NCI-H187 (cell line): ENCODE measurements at regions not wholly inside any gene's neighbourhood (a gene's known extent, or its start where the extent isn't known, plus 50 kb on each side); places are given as distances from the start of the nearest gene placed in this dataset.

Experiments
- DNase-seq, 2 experiments: peaks; one replicate each; lab custom pipeline; 2025; lab: John Stamatoyannopoulos, UW

DNA sequence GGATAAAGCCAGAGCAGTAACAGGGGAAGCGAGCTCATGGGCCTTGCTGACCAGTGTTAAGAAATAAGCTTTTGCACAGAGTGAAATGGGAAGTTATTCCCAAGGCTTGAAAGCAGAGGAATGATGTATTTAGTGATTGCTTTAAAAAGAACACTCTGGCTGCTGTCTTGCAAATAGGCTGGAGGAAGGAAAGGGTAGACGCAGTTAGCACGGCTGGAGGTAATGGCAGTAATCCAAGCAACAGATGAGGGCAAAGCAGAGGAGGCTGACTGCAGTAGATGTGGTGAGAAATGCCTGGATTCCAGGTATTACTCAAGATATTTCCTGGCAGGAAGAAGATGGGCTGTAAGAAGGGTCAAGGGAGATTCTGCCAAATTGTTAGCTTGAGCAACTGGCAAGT, 1342.3 kb upstream of the AGA start:
- no peak for DNase-seq

DNA sequence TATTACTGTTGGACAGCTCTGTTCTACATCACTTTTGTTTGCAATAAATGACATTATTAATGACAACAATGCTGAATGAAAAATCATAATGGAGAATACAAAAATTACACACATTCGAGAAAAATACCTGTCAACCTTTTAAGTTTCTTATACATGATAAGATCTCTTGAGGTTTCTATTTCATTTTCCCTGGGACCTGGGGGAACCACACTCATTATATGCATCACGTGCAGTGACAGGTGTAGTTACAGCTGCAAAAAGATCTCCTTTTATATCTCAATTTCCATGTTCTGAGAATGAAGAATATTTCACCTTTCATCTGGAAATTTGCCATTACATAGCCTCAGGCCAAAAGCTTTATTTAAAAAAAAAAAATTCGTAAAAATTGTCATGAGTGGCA, 1347.0 kb upstream of the AGA start:
- no peak for DNase-seq

DNA sequence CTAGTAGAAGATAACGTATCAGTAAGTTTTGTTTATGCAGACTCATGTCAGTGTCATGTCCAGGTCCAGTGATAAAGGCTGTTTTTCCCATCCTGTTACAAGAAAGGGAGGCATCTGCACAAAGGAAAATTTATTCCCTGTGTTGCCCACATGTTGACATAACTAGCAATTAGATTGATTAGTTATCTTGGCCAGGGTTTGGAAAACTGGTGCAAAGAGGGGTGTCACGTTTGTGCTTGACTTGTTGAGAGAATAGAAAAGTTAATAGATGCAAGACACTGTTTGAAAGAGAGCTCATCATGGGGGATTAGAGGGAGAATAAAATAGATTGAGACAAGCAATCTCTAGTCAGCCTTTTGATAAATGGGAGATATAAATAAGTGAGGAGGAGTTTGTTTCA, 1357.0 kb upstream of the AGA start:
- DNase-seq, result no peak

DNA sequence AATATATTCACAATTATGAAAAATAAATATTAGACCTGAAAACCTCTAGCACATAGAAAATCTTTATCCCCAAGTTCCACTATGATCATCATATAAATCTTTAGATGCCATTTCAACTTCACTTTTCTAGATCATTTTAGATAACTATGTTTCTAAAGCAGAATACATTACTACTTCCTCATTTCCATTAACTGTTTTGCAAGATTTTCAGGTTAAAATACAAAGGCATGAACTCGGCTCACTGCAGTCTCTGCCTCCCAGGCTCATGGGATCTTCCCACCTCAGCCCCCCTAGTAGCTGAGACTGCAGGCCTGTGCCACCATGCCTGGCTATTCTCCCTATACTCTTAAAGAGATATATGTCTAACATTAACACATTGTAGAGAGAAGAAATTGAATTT, 1365.9 kb upstream of the AGA start:
- no peak for DNase-seq

DNA sequence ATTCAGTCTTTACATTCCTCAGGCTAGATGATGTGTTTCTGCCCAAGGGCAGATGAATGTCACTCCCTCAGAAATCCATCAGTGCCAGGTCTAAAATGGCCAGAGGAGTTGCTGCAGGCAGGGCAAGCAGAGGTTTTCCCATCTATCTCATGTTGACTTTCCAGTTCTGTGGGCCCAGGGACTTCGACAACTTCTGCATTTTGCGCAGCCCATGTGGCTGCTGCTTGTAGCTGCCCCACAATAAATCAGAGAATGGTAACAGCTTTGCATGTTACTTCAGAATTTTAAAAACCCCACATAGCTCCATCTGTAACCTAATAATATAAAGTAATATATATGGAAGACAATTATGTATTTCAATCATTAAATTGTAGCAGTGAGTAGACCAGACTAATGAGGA, 1367.7 kb upstream of the AGA start:
- DNase-seq, result no peak

DNA sequence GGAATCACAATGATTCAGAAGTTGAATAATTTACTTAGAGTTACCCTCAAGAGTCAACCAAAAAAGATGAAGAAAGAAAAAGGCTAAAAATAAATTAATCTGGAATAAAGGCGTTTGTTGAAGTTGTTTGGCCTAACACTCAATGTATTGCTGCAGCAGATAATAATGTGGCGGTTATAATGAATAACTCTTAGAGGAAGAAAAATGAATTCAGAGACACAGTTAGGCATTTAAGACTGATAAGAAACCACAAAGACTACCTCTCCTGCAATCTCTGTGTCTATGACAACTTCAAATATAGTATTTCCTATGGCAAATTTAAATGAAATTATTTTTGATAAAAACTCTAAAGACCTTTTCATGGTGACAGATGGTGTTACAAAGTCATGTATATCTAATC, 1369.1 kb upstream of the AGA start:
- DNase-seq, result no peak

DNA sequence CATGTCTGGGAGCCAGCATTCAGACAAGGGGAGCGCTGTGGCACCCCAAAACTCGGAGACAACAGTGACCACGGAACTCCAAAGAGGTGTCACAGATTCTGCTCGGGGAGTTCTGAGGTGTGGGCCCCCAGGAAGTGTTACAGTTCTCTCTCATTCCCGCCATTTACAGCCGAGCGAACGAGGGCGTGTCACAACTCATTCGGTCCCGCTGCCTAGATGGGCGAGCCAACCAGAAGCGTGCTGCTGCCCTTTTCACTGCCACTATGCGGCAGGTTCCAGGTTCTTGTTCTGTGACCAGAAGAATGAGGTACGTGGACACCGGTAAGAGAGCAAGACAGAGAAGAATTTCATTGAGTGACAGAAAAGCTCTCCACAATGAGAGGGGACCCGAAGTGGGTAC, 1370.6 kb upstream of the AGA start:
- DNase-seq, result no peak

DNA sequence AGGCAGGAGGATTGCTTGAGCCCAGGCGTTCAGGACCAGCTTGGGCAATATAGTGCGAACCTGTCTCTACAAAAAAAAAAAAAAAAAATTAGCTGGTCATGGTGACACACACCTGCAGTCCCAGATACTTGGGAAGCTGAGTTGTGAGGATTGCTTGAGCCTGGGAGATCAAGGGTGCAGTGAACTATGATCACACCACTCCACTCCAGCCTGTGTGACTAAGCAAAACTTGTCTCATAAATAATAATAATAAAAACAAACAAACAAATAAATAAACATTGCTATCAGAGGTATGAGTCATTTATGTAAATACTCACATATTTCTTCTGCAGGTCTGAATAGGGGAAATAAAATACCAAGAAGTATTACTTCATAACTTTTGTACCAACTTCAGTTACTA, 1372.7 kb upstream of the AGA start:
- DNase-seq, result no peak

DNA sequence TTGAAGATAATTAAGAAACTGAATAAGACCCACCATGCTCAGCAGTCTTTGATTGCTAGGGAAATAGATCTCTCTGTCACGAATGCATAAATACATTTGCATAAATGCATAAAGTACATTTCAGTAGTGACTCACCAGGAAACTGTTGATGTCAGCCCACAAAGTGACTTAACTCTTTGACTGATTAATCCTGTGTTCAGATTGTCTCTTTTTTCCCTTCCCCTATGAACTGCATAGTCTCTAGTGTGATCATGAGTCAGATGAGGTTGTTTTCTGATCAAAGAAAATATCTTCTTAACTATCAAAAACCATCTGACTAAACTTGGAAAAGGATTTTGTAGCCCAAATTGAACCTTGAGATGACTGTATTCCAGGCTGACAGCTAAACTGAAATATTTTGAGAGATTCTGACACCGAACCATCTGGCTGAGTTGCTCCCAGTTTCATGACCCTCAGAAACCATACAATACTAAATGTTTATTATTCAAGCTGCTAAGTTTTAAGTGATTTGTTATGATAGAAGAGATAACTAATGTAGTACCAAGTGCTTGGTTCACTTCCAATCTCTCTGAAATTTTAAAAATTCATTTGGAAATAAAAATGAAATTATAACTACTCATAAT, 1381.5 kb upstream of the AGA start:
- no peak for DNase-seq

DNA sequence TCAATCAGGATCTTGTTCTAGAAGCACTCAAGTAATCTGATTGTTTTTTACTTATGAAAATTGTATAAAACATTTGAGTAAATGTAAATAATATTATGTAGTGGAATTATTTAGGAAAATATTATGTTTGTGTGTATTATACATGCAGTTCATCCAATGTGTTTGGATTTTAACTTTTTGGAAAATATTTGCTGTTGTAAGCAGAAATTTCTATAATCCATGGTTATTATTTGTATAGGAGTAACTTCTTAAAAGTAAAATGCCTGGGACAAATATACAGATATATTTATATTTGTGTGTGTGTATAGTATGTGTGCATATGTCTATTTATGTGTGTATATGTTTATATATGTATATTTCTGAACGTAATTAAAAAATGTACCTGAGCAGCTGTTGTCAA, 1394.6 kb upstream of the AGA start:
- no peak for DNase-seq

DNA sequence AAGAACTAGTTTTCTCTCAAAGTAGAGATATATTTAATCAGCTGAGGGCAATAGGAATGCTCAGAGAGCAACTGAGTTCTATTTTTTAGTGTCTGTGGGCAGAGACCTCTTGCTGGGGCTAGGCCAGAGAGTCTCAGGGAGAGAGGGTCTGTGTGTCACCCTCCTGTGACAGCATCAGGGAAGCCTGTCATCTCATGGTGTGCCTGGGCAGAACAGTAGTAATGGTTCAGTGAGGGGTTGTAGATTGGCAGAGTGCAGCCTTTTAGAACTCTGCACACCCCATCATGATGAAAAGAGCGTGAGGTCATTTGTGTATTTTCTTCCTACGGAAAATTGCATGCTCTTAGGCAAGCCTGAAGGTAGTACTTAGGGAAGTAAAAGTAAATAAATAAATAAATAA, 1396.5 kb upstream of the AGA start:
- no peak for DNase-seq

DNA sequence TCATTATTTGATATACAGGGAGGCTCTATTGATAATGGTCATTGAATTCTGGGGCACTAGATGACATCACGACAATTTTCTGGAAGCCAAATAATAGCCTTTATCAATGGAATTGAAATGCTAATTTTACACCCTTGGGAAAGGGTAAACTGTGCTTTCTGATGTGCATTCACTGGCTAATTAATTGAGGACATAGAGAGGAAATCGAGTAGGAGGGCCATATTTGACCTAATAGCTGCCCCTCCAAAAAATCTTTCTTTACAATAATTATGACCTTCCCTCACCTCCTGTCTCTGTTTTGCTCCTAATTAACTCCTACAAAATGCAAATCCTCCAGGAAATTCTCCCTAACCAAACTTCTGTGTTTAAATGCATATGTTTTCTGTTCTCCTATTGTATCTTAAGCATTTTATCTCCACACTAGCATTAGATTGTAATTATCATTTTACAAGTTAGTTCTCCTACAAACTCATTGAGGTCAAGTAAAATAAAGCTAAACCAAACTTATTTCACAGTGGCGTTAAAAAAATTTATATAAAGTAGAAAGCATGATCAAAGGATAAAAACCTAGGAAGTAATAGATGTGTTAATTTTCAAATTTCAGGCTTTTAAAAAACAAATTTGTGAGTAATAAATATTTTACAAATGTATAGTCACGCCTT, 1414.0 kb upstream of the AGA start:
- DNase-seq, result no peak

DNA sequence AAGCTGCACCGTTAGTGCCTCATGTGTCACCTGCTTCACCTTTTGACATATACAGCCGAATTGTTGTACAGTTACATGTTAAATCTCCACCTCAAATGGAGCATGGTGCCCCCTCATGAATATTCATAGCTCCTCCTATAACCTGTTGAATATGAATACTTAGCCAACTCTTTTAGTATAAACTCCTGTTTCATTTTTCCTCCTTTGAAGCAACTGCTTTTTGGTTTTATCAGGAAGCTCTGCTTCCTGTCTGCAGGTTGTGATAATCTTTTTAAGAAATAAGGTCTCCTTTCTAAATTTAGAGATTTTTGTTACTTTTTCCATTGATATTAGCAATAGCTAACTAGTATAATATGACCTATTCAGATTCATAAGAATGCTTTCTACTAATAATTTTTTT, 1429.2 kb upstream of the AGA start:
- no peak for DNase-seq

DNA sequence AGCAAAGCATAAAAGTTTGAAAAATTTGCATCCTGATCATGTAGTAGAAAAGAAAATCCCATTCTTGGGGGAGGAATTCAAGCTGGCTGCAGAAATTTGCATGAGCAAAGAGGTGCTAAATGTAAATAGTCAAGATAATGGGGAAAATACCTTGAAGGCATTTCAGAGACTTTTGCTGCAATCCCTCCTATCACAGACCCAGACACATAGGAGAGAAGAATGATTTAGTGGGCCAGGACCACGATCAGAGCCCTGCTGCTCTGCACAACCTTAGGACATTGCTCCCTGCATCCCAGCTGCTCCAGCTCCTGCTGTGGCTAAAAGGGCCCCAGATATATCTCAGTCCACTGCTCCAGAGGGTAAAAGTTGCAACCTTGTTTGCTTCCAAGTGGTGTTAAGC, 1439.7 kb upstream of the AGA start:
- no peak for DNase-seq

DNA sequence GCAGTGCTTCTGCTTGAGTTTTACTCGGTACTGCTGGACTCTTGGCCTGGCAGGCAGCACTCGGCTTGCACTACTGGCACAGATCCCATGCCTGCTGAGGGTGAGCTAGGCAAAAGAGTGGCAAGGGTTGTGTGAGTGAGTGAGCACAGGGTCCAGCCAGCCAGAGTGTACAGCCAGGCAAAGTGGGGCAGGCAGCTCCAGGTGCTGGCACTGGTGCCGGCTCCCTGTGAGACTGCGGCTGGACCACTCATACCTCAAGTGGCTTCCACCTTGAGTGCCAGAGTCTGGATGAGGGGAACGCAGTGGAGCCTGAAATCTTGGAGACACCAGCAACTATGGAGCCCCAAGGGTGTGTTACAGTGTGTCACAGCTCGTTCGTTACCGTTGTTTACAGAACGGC, 1451.9 kb upstream of the AGA start:
- no peak for DNase-seq

DNA sequence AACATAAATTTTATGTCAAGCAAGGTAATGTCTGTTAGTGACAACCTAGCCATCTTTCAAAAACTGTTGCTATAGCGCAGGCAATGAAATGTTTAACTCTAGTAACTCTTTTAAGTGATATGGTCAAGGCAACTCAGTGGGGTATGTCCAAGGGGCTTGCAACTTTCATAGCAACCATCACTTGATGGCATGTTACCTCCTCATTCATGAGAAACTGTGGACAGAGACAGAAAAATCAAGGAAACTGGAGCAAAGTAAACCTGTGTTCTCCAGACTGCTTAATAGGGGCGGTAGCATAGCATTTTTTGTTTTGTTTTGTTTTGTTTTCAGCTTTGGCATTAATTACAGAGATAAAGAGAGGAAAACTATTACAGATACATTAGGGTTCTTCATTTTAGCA, 1456.8 kb upstream of the AGA start:
- DNase-seq, result no peak

DNA sequence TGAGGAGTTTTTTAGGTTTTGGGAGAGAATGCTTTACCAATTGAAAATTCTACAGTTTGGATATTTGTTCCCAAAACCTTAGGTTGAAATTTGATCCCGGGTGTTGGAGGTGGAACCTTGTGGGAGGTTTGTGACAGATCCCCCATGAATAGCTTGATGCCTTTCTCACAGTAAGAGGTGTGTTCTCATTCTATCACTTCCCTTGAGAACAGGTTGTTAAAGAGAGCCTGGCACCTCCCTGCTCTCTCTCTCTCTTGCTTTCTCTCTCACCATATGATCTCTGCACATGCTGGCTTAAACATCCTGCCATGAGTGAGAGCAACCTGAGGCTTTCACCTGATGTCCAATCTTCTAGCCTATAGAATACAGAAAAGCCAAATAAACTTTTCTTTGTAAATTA, 1475.5 kb upstream of the AGA start:
- DNase-seq, result no peak

DNA sequence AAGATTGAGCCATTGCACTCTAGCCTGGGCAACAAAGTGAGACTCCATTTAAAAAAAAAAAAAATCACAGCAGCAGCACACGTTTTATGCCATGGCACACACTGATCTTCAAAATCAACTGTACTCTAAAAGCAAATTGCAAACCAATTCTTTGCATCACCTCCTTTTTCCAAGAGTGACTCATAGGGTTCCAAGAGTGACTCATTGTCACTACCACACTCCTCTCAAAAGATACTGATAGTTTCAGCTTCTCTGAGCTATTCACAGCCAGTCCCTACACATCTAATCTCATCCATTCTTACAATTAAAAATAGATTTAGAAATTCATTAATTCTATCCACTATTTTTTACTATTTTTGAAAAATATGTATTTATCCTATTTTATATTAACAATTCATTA, 1494.9 kb upstream of the AGA start:
- DNase-seq, result no peak

DNA sequence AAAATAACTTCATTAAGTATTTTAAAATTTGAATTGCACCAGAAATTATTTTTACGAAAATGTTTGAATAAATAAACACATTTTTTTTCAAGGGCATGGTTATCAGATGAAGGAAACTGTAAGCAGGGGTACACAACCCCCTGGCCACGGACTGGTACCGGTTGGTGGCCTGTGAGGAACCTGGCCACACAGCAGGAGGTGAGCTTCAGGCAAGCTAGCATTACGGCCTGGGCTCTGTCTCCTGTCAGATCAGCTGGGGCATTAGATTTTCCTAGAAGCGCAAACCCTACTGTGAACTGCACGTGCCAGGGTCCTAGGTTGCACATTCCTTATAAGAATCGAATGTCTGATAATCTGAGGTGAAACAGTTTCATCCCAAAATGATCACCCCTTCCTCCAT, 1499.7 kb upstream of the AGA start:
- DNase-seq, result no peak

DNA sequence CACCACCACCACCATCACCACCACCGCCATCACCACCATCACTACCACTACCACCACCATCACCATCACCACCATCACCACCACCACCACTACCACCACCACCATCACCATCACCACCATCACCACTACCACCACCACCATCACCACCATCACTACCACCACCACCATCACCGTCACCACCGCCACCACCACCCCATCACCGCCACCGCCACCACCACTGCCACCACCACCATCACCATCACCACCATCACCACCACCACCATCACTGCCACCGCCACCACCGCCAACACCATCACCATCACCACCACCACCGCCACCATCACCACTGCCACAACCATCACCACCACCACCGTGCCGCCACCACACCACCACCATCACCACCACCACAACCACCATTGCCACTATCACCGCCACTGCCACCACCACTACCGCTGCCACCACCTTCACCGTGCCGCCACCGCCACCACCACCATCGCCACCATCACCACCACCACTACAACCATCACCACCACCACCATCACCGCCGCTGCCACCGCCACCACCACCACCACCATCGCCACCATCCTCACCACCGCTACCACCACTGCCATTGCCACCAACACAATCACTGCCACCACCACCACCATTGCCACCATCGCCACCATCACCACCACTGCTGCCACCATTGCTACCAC, 1511.3 kb upstream of the AGA start:
- no peak for DNase-seq

DNA sequence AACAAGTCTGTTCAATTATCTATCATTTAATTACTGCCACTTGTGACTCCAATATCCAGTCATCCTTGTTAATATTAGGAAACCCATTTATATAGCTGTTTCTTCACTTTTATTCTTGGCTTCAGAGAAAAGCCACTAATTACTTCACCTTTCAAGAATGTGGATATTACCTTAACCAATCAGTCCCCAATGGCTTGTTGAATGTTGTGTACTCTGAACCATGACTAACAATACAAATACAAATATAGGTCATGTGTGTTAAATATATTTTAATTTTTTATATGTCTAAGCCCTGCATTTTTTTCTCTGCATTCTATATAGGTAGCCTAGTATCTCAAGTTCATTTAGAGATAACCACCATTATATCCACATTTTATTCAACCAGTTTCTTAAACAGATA, 1513.4 kb upstream of the AGA start:
- DNase-seq, result no peak

DNA sequence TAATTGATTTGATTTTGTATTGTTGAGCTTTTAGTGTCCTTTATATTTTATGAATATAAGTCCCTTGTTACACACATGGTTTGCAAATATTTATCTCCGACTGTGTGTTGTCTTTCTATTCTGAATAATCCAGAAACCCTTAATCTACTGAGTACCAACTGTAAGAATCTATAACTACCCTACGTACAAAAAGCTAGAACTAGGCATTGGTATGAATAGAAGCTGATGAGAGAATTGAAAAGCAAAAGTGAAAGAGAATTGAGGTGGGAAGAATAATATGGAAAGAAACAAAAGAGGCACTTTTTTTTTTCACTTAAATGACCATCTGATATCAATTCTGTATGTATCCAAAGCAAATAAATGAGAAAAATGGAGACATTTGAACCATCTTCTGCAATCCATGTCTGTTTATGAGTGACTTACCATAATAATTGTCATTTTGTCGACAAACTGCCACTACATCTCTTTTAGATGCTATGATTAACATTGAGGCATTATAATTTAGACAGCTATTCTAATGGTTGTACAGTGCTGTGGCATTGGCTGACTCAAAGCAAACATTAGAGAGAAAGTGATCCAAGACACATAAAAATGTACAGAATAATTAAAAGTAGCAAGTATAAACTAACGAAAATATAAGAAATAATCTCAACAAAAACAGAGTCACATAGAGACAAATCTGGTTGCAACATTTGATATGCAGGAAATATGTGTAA, 1516.6 kb upstream of the AGA start:
- DNase-seq, result no peak

DNA sequence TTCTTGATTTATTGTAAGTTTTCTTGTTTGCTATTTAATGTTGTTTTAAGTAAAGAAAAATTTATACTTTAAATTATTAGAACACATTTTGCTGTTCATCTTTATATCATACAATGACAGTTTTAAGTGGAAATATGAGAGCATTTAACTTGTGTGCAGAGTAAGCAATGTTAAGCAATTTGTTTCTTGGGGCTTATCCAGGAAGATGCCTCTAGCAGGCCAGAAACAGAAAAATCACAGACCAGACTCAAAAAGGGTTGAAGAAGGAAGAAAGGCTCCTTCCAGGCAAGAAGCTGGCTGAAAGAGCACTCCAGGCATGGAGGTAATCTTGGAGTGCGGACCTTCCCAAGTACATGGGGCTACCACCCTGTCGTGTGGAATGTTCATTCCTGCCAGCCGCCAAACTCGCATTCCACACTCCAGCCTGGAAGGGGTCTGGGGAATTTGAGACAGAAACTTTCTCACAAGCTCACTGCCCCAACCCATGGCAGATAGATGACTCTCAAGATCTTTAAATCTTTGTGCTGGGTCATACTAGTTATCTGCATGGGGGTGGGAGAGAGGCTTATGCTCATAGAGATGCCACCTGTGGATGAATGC, 1521.3 kb upstream of the AGA start:
- DNase-seq, result no peak
